Smooth muscle cell (in vitro differentiated cells): ENCODE measurements at regions not wholly inside any gene's neighbourhood (a gene's known extent, or its start where the extent isn't known, plus 50 kb on each side); places are given as distances from the start of the nearest gene placed in this dataset.
"Not testable (repeated sequence)": the region's sequence is repeated elsewhere in the genome, so short reads cannot be mapped to it uniquely, and the experiment has no call there.

Experiments used
- DNase-seq: peaks from one replicate; lab custom pipeline; 2025; ENCODE audit not compliant: unreplicated experiment; lab: John Stamatoyannopoulos, UW
- H2AFZ ChIP-seq: fragments of 200-600 bp; sonication (generic); 2 replicates; pipeline ENCODE4 v1.6.0; 2016; ENCODE audit warnings: antibody characterized with exemption, low read depth, mild to moderate bottlenecking
- H3F3A ChIP-seq: fragments of 200-600 bp; sonication (generic); 2 replicates; pipeline ENCODE4 v1.6.0; 2017; ENCODE audit warnings: antibody characterized with exemption, low read depth
- H3K27ac ChIP-seq: fragments of 200-600 bp; sonication (generic); 2 replicates; pipeline ENCODE4 v1.5.1; 2016; ENCODE audit warnings: low read depth, mild to moderate bottlenecking
- H3K27me3 ChIP-seq: fragments of 200-600 bp; sonication (generic); 2 replicates; pipeline ENCODE4 v1.6.1; 2016; ENCODE audit warnings: low read depth, mild to moderate bottlenecking
- H3K36me3 ChIP-seq: fragments of 200-600 bp; sonication (generic); 2 replicates; pipeline ENCODE4 v1.5.1; 2016; ENCODE audit warnings: low read depth
- H3K4me1 ChIP-seq: fragments of 200-600 bp; sonication (generic); 2 replicates; pipeline ENCODE4 v1.5.1; 2016; ENCODE audit warnings: low read depth
- H3K4me2 ChIP-seq: fragments of 200-600 bp; sonication (generic); 2 replicates; pipeline ENCODE4 v1.6.0; 2016; ENCODE audit warnings: mild to moderate bottlenecking
- H3K4me3 ChIP-seq: fragments of 200-600 bp; sonication (generic); 2 replicates; pipeline ENCODE4 v1.5.1; 2016; ENCODE audit warnings: mild to moderate bottlenecking
- H3K79me2 ChIP-seq: fragments of 200-600 bp; sonication (generic); 2 replicates; pipeline ENCODE4 v1.6.0; 2016; ENCODE audit warnings: low read depth, mild to moderate bottlenecking
- H3K9ac ChIP-seq: fragments of 200-600 bp; sonication (generic); 2 replicates; pipeline ENCODE4 v1.6.0; 2016; ENCODE audit warnings: low read depth
- H3K9me3 ChIP-seq: fragments of 200-600 bp; sonication (generic); replicated peaks from 2 replicates; pipeline ENCODE4 v1.5.1; 2016; ENCODE audit warnings: low read depth
- H4K20me1 ChIP-seq: fragments of 200-600 bp; sonication (generic); 2 replicates; pipeline ENCODE4 v1.6.0; 2016; ENCODE audit warnings: low read depth
- WGBS: methylation state at CpG from one replicate; pipeline ENCODE4 v1.1.7; 2016; ENCODE audit warnings: low lambda C conversion rate; 5-methylcytosine and 5-hydroxymethylcytosine counted together
- TF ChIP-seq, protein P1 (sequence below): fragments of 200-600 bp; sonication (generic); IDR thresholded peaks from 2 replicates; pipeline ENCODE4 v1.5.1; 2017; ENCODE audit warnings: borderline replicate concordance, mild to moderate bottlenecking, antibody characterized with exemption; ENCODE audit not compliant: insufficient read depth, poor library complexity, severe bottlenecking

DNA sequence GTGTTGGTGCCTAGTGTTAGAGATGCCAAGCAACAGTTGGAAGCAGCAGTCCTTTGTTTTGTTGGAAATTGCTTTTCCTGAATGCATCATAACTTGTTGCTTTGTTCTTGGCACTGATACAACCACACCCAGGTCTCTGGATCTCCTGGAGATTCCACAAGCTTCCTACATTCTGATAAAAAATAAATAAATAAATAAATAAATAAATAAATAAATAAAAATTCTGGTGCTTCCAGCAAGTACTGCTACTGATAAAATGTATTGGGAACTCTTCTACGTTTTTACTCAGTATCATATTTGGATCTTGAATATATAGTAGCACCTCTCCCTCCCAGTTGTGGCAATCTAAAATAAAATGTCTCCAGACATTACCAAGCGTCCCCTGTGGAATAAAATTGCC lies 62.7 kb upstream of the GRID2 start:
- no peaks in the 10 kb centered on the region for H3K36me3 ChIP-seq
- H3K79me2 ChIP-seq = no peaks in the 10 kb centered on the region
- H2AFZ ChIP-seq = no peak overlapping the region
- no peak overlapping the region for H3K4me3 ChIP-seq
- no peaks in the 10 kb centered on the region for H3K27me3 ChIP-seq
- 61% methylated on average over 2 of the region's 2 CpGs for WGBS
- no peaks in the 10 kb centered on the region for H3K9me3 ChIP-seq
- TF ChIP-seq, protein P1, sequence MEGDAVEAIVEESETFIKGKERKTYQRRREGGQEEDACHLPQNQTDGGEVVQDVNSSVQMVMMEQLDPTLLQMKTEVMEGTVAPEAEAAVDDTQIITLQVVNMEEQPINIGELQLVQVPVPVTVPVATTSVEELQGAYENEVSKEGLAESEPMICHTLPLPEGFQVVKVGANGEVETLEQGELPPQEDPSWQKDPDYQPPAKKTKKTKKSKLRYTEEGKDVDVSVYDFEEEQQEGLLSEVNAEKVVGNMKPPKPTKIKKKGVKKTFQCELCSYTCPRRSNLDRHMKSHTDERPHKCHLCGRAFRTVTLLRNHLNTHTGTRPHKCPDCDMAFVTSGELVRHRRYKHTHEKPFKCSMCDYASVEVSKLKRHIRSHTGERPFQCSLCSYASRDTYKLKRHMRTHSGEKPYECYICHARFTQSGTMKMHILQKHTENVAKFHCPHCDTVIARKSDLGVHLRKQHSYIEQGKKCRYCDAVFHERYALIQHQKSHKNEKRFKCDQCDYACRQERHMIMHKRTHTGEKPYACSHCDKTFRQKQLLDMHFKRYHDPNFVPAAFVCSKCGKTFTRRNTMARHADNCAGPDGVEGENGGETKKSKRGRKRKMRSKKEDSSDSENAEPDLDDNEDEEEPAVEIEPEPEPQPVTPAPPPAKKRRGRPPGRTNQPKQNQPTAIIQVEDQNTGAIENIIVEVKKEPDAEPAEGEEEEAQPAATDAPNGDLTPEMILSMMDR = no peak
- H3F3A ChIP-seq = no peaks in the 10 kb centered on the region
- no peak overlapping the region for H3K9ac ChIP-seq
- no peak for DNase-seq
- no peak overlapping the region for H3K4me2 ChIP-seq
- H3K27ac ChIP-seq = no peak overlapping the region
- no peaks in the 10 kb centered on the region for H4K20me1 ChIP-seq
- peaks cover 9% of the 10 kb centered on the region for H3K4me1 ChIP-seq

DNA sequence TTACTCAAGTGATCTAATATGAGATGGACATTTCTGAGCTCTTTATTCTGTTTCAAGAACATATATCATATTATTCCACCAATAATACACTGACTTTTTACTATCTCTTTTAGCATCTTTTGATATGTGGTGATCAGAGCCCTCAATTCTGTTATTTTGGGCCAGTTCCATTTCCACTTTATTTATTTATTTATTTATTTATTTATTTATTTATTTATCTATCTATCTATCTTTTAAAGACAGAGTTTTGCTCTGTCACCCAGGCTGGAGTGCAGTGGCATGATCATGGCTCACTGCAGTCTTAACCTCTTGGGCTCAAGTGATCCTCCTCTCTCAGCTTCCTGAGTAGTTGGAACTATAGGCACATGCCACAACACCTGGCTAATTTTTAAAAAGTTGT lies 57.4 kb upstream of the GRID2 start:
- Histone ChIP-seq H3K27ac (no peak overlapping the region), H3K27me3 (no peaks in the 10 kb centered on the region), H2AFZ (no peak overlapping the region), H3K4me2 (no peak overlapping the region), H4K20me1 (no peaks in the 10 kb centered on the region), H3K36me3 (no peaks in the 10 kb centered on the region), H3F3A (no peaks in the 10 kb centered on the region), H3K79me2 (no peaks in the 10 kb centered on the region), H3K4me1 (no peaks in the 10 kb centered on the region), H3K9ac (no peak overlapping the region), H3K9me3 (no peaks in the 10 kb centered on the region), H3K4me3 (no peak overlapping the region)
- TF ChIP-seq, protein P1 = no peak
- no peak for DNase-seq

DNA sequence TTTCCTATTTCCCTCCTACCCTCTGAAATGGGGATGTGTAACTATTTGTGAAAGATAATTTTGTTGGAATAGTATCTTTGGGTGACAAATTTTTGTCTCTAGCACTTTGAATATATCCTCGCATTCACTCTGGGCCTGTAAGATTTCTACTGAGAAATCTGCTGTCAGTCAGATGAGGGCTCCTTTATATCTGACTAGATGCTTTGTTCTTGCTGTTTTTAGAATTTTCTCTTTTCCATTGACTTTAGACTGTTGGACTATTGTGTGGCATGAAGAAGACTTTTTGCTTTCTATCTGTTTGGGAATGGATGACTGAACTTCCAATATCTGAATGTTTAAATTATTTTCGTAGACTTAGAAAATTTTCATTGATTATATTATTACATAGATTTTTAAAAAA lies 54.2 kb upstream of the GRID2 start:
- Histone ChIP-seq H2AFZ (no peak overlapping the region), H3K36me3 (no peaks in the 10 kb centered on the region), H3K4me1 (no peaks in the 10 kb centered on the region), H3K79me2 (no peaks in the 10 kb centered on the region), H3K9ac (no peak overlapping the region), H3K27ac (no peak overlapping the region), H3K4me2 (no peak overlapping the region), H3F3A (no peaks in the 10 kb centered on the region), H4K20me1 (no peaks in the 10 kb centered on the region), H3K4me3 (no peak overlapping the region), H3K9me3 (no peaks in the 10 kb centered on the region), H3K27me3 (no peaks in the 10 kb centered on the region)
- no peak for DNase-seq
- TF ChIP-seq, protein P1 = no peak
- 90% methylated on average over 2 of the region's 2 CpGs for WGBS

DNA sequence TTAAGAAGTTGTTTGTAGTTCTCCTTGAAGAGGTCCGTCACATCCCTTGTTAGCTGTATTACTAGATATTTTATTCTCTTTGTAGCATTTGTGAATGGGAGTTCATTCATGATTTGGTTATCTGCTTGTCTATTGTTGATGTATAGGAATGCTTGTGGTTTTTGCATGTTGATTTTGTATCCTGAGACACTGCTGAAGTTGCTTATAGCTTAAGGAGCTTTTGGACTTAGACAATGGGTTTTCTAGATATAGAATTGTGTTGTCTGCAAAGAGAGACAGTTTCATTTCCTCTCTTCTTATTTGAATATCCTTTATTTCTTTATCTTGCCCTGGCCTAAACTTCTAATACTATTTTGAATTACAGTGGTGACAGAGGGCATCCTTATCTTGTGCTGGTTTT lies 52.1 kb upstream of the GRID2 start:
- Histone ChIP-seq H3K27ac (no peak overlapping the region), H3K4me3 (no peak overlapping the region), H3K4me2 (no peak overlapping the region), H3K27me3 (no peaks in the 10 kb centered on the region), H3F3A (no peaks in the 10 kb centered on the region), H3K36me3 (no peaks in the 10 kb centered on the region), H4K20me1 (no peaks in the 10 kb centered on the region), H3K9ac (no peak overlapping the region), H3K79me2 (no peaks in the 10 kb centered on the region), H3K9me3 (no peaks in the 10 kb centered on the region), H3K4me1 (no peaks in the 10 kb centered on the region), H2AFZ (no peak overlapping the region)
- DNase-seq = no peak
- TF ChIP-seq, protein P1 = no peak
- WGBS = 97% methylated on average over 1 of the region's 1 CpG

DNA sequence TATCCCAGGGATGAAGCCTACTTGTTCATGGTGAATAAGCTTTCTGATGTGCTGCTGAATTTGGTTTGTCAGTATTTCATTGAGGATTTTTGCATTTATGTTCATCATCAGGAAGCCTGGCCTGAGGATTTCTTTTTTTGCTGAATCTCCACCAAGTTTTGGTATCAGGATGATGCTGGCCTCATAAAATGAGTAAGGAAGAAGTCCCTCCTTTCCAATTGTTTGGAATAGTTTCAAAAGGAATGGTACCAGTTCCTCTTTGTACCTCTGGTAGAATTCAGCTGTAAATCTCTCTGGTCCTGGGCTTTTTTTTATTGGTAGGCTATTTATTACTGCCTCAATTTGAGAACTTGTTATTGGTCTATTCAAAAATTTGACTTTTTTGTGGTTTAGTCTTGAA lies 51.4 kb upstream of the GRID2 start:
- not testable (repeated sequence) for H3K4me3 ChIP-seq, H3K4me1 ChIP-seq, DNase-seq, H3K79me2 ChIP-seq, H3K9me3 ChIP-seq, H3F3A ChIP-seq, H4K20me1 ChIP-seq, H3K27ac ChIP-seq, H2AFZ ChIP-seq, H3K27me3 ChIP-seq, H3K4me2 ChIP-seq, H3K9ac ChIP-seq, H3K36me3 ChIP-seq
